Bronchial epithelial cell (primary cell): ENCODE measurements at regions not wholly inside any gene's neighbourhood (a gene's known extent, or its start where the extent isn't known, plus 50 kb on each side); places are given as distances from the start of the nearest gene placed in this dataset.

Experiments
- DNase-seq: peaks from one replicate; pipeline ENCODE4 v3.0.0-alpha.2; 2010; ENCODE audit warnings: low read depth
- FAIRE-seq: peaks from 2 replicates; lab custom pipeline; 2011; peaks lifted over from hg19 to GRCh38; lab: Jason Lieb, UNC
- H3K27me3 ChIP-seq: 2 replicates; pipeline ENCODE4 v1.5.1; 2011; ENCODE audit warnings: low read length; ENCODE audit not compliant: control insufficient read depth, insufficient read depth
- H3K36me3 ChIP-seq: 2 replicates; pipeline ENCODE4 v1.5.1; 2011; ENCODE audit warnings: low read length; ENCODE audit not compliant: control insufficient read depth, insufficient read depth
- H3K4me3 ChIP-seq: 2 replicates; pipeline ENCODE4 v1.5.1; 2011; ENCODE audit warnings: mild to moderate bottlenecking, low read depth, low read length, control low read depth
- TF ChIP-seq, protein P1 (sequence below): IDR thresholded peaks from 2 replicates; pipeline ENCODE4 v1.5.1; 2011; ENCODE audit warnings: mild to moderate bottlenecking, moderate library complexity, low read length, control low read depth, inconsistent platforms; ENCODE audit not compliant: insufficient read depth, severe bottlenecking

DNA sequence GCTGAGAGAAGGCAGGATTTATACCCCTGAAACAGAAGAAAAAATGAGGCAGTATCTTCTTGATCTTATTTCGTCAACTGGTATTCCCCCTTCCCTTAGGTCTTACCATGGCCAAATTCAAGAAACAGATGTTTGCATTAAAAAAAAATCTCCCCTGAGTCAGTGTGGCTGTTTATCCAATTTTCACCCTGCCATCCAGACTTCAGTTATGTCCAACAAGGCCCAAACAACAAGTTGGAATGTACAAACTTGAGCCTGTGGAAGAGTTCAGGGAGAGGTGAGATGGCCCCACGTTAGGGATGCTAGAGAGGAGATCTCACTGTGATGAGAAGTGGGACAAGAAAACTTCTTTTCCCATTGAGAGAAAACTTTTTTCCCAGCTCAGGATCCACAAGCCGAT is 147.2 kb upstream of the PROX1 start:
- no peak for FAIRE-seq

DNA sequence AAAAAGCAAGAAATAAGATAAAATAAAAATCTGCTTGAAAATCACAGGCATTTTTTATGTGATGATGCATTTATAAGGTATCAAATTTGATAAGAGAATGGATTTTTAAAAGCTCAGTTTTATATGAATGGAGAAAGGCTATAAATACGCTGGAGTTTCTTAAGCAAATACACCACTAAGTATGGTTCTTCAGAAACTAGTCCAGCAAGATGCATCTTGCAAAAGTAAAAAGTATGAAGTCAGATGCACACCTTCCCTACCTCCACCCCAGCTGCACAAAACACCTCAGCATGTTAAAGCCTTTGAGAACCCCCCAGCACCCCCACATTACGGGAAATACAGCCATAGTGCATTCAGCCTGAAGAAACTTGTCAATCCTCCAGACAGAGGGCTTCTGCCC is 143.1 kb upstream of the PROX1 start:
- DNase-seq, result no peak
- no peaks in the 10 kb centered on the region for H3K27me3 ChIP-seq
- FAIRE-seq, result no peak
- H3K36me3 ChIP-seq, result no peaks in the 10 kb centered on the region
- H3K4me3 ChIP-seq, result no peak overlapping the region
- TF ChIP-seq, protein P1, sequence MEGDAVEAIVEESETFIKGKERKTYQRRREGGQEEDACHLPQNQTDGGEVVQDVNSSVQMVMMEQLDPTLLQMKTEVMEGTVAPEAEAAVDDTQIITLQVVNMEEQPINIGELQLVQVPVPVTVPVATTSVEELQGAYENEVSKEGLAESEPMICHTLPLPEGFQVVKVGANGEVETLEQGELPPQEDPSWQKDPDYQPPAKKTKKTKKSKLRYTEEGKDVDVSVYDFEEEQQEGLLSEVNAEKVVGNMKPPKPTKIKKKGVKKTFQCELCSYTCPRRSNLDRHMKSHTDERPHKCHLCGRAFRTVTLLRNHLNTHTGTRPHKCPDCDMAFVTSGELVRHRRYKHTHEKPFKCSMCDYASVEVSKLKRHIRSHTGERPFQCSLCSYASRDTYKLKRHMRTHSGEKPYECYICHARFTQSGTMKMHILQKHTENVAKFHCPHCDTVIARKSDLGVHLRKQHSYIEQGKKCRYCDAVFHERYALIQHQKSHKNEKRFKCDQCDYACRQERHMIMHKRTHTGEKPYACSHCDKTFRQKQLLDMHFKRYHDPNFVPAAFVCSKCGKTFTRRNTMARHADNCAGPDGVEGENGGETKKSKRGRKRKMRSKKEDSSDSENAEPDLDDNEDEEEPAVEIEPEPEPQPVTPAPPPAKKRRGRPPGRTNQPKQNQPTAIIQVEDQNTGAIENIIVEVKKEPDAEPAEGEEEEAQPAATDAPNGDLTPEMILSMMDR, result no peak

More for the DNA sequence above, 147.2 kb upstream of the PROX1 start:
- no peaks in the 10 kb centered on the region for H3K36me3 ChIP-seq
- DNase-seq, result no peak
- H3K27me3 ChIP-seq, result no peaks in the 10 kb centered on the region
- TF ChIP-seq, protein P1, result no peak
- no peak overlapping the region for H3K4me3 ChIP-seq

DNA sequence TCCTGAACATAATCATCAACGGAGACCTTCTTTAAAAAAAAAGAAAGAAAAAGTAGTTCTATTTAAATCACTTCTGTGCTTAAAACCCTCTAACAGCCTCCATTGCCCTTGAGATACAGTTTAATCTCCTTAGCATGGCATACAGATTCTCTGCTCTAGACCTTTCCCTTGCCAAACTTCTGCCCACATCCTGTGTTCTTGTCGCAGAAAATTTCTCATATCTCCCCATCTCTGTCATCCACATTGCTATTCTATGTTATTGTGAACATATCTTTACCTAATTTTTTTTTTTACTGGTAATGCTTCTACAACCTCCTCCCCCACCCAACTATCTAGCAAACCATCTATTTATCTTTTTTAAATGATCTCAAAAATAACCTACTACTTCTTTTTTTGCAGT is 135.7 kb upstream of the PROX1 start:
- Histone ChIP-seq H3K27me3 (no peaks in the 10 kb centered on the region), H3K36me3 (no peaks in the 10 kb centered on the region), H3K4me3 (no peak overlapping the region)
- TF ChIP-seq, protein P1, result no peak
- FAIRE-seq (no peak), DNase-seq (no peak)

DNA sequence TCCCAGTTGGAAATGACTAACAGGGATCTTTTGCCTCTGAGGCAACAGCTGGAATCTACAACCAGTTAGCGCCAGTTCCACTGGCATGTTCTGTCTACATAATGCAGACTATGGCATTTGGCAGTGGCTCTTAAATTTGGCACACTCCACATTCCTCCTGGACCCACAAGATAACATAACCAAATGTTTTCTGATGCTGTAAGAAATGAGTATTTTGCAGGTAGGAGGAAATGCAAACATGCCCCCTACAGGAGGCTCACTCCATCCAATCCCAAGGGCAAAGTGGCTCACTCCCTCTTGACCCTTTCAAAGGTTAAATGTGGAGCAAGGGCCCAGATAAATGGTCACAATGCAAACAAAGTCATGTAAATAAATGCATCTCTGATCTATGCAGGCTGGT is 129.2 kb upstream of the PROX1 start:
- Histone ChIP-seq H3K4me3 (no peak overlapping the region), H3K27me3 (no peaks in the 10 kb centered on the region), H3K36me3 (no peaks in the 10 kb centered on the region)
- FAIRE-seq (no peak), DNase-seq (no peak)
- TF ChIP-seq, protein P1, result no peak

DNA sequence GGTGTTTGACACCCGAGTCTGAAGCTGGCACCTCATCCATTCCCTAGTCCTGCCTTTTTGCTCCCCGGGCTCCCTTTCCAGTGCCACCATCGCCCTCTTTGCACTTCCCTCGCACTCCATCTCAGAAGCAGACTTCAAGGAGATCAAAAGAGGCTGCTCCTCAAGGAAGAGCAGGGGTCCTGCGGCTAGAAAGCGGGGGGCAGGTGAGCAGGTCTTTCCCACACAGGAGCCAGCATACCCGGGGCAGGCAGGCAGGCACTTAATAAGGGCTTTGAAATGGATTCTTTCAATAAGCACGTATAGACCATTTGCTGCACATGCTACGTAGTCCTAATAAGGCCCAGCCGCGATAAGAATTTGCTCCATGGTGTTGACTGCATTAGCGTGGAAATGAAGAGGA is 125.9 kb upstream of the PROX1 start:
- TF ChIP-seq, protein P1, result no peak
- no peak for FAIRE-seq
- H3K27me3 ChIP-seq, result no peaks in the 10 kb centered on the region
- no peak for DNase-seq
- no peaks in the 10 kb centered on the region for H3K36me3 ChIP-seq
- no peak overlapping the region for H3K4me3 ChIP-seq

DNA sequence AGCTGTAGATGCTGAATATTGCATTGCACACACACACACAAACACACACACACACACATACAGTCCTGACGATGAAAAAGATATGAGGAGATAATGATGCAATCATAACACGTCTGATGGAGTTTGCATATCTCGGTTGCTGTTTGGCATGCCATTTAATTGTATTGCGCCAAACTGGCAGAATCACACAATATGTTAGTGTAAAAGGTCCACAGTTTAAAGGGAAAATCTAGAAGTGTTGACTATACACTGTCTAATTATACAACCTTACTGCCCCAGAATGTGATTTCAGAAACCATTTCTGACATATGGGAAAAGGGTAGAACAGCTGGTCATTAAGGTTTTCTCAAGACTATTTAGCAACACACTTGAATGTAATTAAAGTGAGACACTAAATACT is 123.7 kb upstream of the PROX1 start:
- TF ChIP-seq, protein P1, result no peak
- H3K27me3 ChIP-seq, result no peaks in the 10 kb centered on the region
- FAIRE-seq (no peak), DNase-seq (no peak)
- no peak overlapping the region for H3K4me3 ChIP-seq
- no peaks in the 10 kb centered on the region for H3K36me3 ChIP-seq
